Activated T-helper 17 cell treated with anti-CD3 and anti-CD28 coated beads, Interleukin-2, amount 50 U/mL, for 72 hours (primary cell): ENCODE measurements at regions not wholly inside any gene's neighbourhood (a gene's known extent, or its start where the extent isn't known, plus 50 kb on each side); places are given as distances from the start of the nearest gene placed in this dataset.
"Not testable (repeated sequence)": the region's sequence is repeated elsewhere in the genome, so short reads cannot be mapped to it uniquely, and the experiment has no call there.

ENCODE experiments used
- ATAC-seq: fragments of 150-1000 bp; cut with Tn5 transposase; replicated peaks from 2 replicates; pipeline ENCODE4 v1.10.0; 2021; ENCODE audit warnings: mild to moderate bottlenecking, moderate library complexity
- H3K27ac Mint-ChIP-seq: one replicate; pipeline ENCODE4 v1.8.0; 2022; ENCODE audit warnings: mixed read lengths
- H3K27me3 Mint-ChIP-seq: one replicate; pipeline ENCODE4 v1.8.0; 2022; ENCODE audit warnings: mixed read lengths
- H3K36me3 Mint-ChIP-seq: one replicate; pipeline ENCODE4 v1.8.0; 2022; ENCODE audit warnings: low read depth, mild to moderate bottlenecking, mixed read lengths
- H3K4me1 Mint-ChIP-seq: one replicate; pipeline ENCODE4 v1.8.0; 2022; ENCODE audit warnings: mixed read lengths
- H3K4me3 Mint-ChIP-seq: one replicate; pipeline ENCODE4 v1.8.0; 2022; ENCODE audit warnings: mild to moderate bottlenecking, mixed read lengths
- H3K9me3 Mint-ChIP-seq: one replicate; pipeline ENCODE4 v1.8.0; 2022; ENCODE audit warnings: mixed read lengths

- Mint-ChIP-seq H3K9me3 (peaks cover 31% of the 10 kb centered on the region), H3K4me1 (no peaks in the 10 kb centered on the region), H3K27me3 (no peaks in the 10 kb centered on the region), H3K27ac (no peak overlapping the region), H3K36me3 (peaks cover 100% of the 10 kb centered on the region), H3K4me3 (no peak overlapping the region)
- ATAC-seq, result no peak
These were observed 136.8 kb downstream of the SNRPN start for GRCh38 chr15:25091421-25092158.

GRCh38 chr15:25092661-25093060, 137.9 kb downstream of the SNRPN start:
- Mint-ChIP-seq H3K27me3 (no peaks in the 10 kb centered on the region), H3K36me3 (peaks cover 100% of the 10 kb centered on the region), H3K27ac (no peak overlapping the region), H3K4me3 (no peak overlapping the region), H3K9me3 (peaks cover 34% of the 10 kb centered on the region), H3K4me1 (no peaks in the 10 kb centered on the region)
- no peak for ATAC-seq

- H3K9me3 Mint-ChIP-seq, result peaks cover 32% of the 10 kb centered on the region
- no peaks in the 10 kb centered on the region for H3K4me1 Mint-ChIP-seq
- no peak overlapping the region for H3K4me3 Mint-ChIP-seq
- peaks cover 100% of the 10 kb centered on the region for H3K36me3 Mint-ChIP-seq
- ATAC-seq, result no peak
- no peak overlapping the region for H3K27ac Mint-ChIP-seq
- H3K27me3 Mint-ChIP-seq, result no peaks in the 10 kb centered on the region
These were observed 138.8 kb downstream of the SNRPN start for GRCh38 chr15:25093455-25094029.

- no peak overlapping the region for H3K27ac Mint-ChIP-seq
- ATAC-seq, result no peak
- H3K4me1 Mint-ChIP-seq, result no peaks in the 10 kb centered on the region
- no peaks in the 10 kb centered on the region for H3K27me3 Mint-ChIP-seq
- no peak overlapping the region for H3K4me3 Mint-ChIP-seq
- H3K9me3 Mint-ChIP-seq, result peaks cover 28% of the 10 kb centered on the region
- H3K36me3 Mint-ChIP-seq, result peaks cover 100% of the 10 kb centered on the region
These were observed 139.3 kb downstream of the SNRPN start for GRCh38 chr15:25094066-25094465.

DNA sequence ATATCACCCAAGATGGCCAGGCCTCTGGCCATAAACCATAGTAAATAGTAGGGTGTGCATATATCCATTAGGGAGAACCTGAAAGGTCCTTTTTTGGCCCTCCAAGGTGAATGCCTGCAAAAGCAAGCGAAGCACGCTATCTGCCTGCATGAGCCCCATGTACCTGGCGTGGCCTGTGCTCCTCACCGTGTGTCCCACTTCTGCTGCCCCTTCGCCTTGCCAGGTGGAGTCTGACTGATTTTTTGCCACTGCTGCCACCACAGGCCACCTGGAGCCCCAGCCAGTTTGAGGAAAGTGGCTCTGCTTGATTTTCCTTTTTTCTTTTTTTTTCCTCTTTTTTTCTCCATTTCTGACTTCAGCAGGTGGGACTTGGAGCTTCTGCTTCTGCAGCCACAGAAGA, 139.7 kb downstream of the SNRPN start:
- Mint-ChIP-seq H3K27me3 (no peaks in the 10 kb centered on the region), H3K27ac (no peak overlapping the region), H3K36me3 (peaks cover 100% of the 10 kb centered on the region), H3K4me3 (no peak overlapping the region), H3K4me1 (no peaks in the 10 kb centered on the region), H3K9me3 (peaks cover 26% of the 10 kb centered on the region)
- ATAC-seq, result no peak

GRCh38 chr15:25095179-25095578, 140.4 kb downstream of the SNRPN start:
- no peak for ATAC-seq
- H3K9me3 Mint-ChIP-seq, result peaks cover 26% of the 10 kb centered on the region
- H3K36me3 Mint-ChIP-seq, result peaks cover 100% of the 10 kb centered on the region

GRCh38 chr15:25099966-25100365, 145.2 kb downstream of the SNRPN start:
- H3K36me3 Mint-ChIP-seq, result peaks cover 96% of the 10 kb centered on the region
- not testable (repeated sequence) for H3K4me3 Mint-ChIP-seq, H3K27ac Mint-ChIP-seq, H3K27me3 Mint-ChIP-seq, H3K4me1 Mint-ChIP-seq, ATAC-seq
- H3K9me3 Mint-ChIP-seq, result peaks cover 13% of the 10 kb centered on the region

More at GRCh38 chr15:25095179-25095578, 140.4 kb downstream of the SNRPN start:
- Mint-ChIP-seq H3K4me1 (no peaks in the 10 kb centered on the region), H3K27me3 (no peaks in the 10 kb centered on the region), H3K27ac (no peak overlapping the region), H3K4me3 (no peak overlapping the region)

GRCh38 chr15:25106209-25106608, 151.4 kb downstream of the SNRPN start:
- Mint-ChIP-seq H3K36me3 (peaks cover 100% of the 10 kb centered on the region), H3K4me1 (no peaks in the 10 kb centered on the region)

DNA sequence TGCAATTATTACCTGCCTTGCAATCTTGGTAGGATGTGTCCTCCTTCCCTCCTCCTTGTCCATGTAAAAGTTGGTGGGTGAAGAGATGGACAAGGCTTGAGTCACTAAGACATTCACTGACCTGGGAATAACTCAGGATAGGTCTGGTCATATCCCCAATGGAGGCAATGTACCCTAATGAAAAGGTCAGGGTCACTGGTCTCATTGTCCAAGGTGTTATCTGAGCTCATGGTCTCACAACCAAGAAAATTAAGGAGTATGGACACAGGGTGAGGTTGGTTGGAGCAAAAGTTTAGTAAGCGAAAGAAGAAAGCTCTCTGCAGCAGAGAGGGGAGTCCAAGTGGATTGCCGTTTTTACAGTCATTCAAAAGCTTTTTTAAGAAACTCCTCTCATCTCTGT, 179.0 kb downstream of the SNRPN start:
- Mint-ChIP-seq H3K36me3 (no peaks in the 10 kb centered on the region), H3K27ac (no peak overlapping the region), H3K9me3 (peaks cover 29% of the 10 kb centered on the region), H3K4me3 (no peak overlapping the region), H3K27me3 (no peaks in the 10 kb centered on the region), H3K4me1 (no peaks in the 10 kb centered on the region)
- ATAC-seq, result no peak

More at GRCh38 chr15:25106209-25106608, 151.4 kb downstream of the SNRPN start:
- H3K9me3 Mint-ChIP-seq, result peaks cover 19% of the 10 kb centered on the region
- no peak overlapping the region for H3K27ac Mint-ChIP-seq
- no peaks in the 10 kb centered on the region for H3K27me3 Mint-ChIP-seq
- ATAC-seq, result no peak
- H3K4me3 Mint-ChIP-seq, result no peak overlapping the region

GRCh38 chr15:25134546-25134945, 179.8 kb downstream of the SNRPN start:
- peaks cover 32% of the 10 kb centered on the region for H3K9me3 Mint-ChIP-seq
- H3K4me3 Mint-ChIP-seq, result no peak overlapping the region
- H3K4me1 Mint-ChIP-seq, result no peaks in the 10 kb centered on the region
- H3K27me3 Mint-ChIP-seq, result no peaks in the 10 kb centered on the region
- H3K27ac Mint-ChIP-seq, result no peak overlapping the region
- H3K36me3 Mint-ChIP-seq, result no peaks in the 10 kb centered on the region
- ATAC-seq, result no peak

GRCh38 chr15:25136119-25136518, 181.3 kb downstream of the SNRPN start:
- H3K9me3 Mint-ChIP-seq, result peaks cover 31% of the 10 kb centered on the region
- no peak for ATAC-seq
- H3K27me3 Mint-ChIP-seq, result no peaks in the 10 kb centered on the region
- H3K27ac Mint-ChIP-seq, result no peak overlapping the region
- no peaks in the 10 kb centered on the region for H3K36me3 Mint-ChIP-seq
- H3K4me1 Mint-ChIP-seq, result no peaks in the 10 kb centered on the region
- no peak overlapping the region for H3K4me3 Mint-ChIP-seq

DNA sequence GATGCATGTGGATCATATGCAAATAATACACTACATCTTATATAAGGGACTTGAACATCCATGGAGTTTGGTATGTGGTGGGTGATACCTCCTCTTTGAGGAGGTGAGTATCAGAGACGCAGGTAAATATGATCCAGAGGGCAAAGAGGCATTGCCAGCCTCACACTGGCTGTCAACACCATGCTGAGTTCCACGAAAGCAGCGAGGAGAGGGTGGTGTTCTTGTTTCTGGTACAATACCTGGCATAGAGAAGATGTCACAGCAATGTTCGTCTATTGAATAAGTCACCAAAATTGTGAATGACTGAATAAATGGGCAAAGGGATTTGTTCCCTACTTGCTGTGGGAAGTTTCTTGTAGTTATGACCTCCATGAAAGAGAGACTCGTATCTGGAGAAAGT, 182.2 kb downstream of the SNRPN start:
- Mint-ChIP-seq H3K4me3 (no peak overlapping the region), H3K4me1 (no peaks in the 10 kb centered on the region), H3K36me3 (no peaks in the 10 kb centered on the region), H3K27me3 (no peaks in the 10 kb centered on the region), H3K9me3 (peaks cover 25% of the 10 kb centered on the region), H3K27ac (no peak overlapping the region)
- no peak for ATAC-seq

- no peak overlapping the region for H3K27ac Mint-ChIP-seq
- no peaks in the 10 kb centered on the region for H3K36me3 Mint-ChIP-seq
- H3K27me3 Mint-ChIP-seq, result no peaks in the 10 kb centered on the region
- no peak for ATAC-seq
- no peak overlapping the region for H3K4me3 Mint-ChIP-seq
- peaks cover 7% of the 10 kb centered on the region for H3K9me3 Mint-ChIP-seq
- H3K4me1 Mint-ChIP-seq, result no peaks in the 10 kb centered on the region
These were observed 214.5 kb downstream of the SNRPN start for GRCh38 chr15:25169318-25169717.

DNA sequence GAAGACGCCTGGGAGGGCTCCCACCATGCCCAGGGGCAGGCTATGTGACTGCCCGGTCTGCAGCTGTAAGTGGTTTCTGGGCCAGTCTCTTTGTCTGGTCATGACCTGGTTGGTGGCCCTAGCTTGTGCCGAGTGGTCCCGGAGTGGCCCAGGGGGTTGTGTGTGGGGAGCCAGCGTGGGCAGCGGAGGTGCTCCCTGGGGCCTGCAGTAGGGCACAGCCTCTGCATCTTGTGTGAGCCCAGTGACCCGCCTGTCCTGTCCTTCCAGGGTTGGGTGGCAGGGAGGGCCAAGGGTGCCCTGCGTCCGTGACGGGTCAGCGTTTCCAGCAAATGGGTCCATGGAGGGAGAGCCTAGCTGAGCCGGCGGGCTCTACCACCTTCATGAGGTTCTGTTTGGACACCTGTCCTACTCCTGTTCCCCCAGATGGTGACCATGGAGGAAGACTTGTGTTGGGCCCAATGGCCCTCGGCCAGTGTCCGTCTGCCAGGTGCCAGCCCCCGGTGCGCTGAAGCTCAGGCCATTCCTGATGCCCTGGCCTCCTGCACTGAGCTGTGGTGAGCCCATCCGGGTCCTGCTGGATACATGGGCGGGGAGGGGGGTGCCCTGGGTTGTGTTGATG, 215.4 kb downstream of the SNRPN start:
- no peak overlapping the region for H3K27ac Mint-ChIP-seq
- peaks cover 13% of the 10 kb centered on the region for H3K9me3 Mint-ChIP-seq
- H3K27me3 Mint-ChIP-seq, result no peaks in the 10 kb centered on the region
- H3K4me1 Mint-ChIP-seq, result no peaks in the 10 kb centered on the region
- ATAC-seq, result no peak
- H3K36me3 Mint-ChIP-seq, result no peaks in the 10 kb centered on the region
- H3K4me3 Mint-ChIP-seq, result no peak overlapping the region

GRCh38 chr15:25170781-25171110, 216.0 kb downstream of the SNRPN start:
- Mint-ChIP-seq H3K4me3 (no peak overlapping the region), H3K27me3 (no peaks in the 10 kb centered on the region), H3K27ac (no peak overlapping the region), H3K36me3 (no peaks in the 10 kb centered on the region), H3K9me3 (peaks cover 11% of the 10 kb centered on the region), H3K4me1 (no peaks in the 10 kb centered on the region)
- no peak for ATAC-seq
